GM18873 (cell line): ENCODE measurements at regions not wholly inside any gene's neighbourhood (a gene's known extent, or its start where the extent isn't known, plus 50 kb on each side); places are given as distances from the start of the nearest gene placed in this dataset.
A peak's percentile ranks its signal among the peaks of the same experiment; 100 is the strongest.
"Not testable (repeated sequence)": the region's sequence is repeated elsewhere in the genome, so short reads cannot be mapped to it uniquely, and the experiment has no call there.

Experiments used
- ATAC-seq: cut with Tn5 transposase; IDR thresholded peaks from one replicate; pipeline ENCODE4 v1.9.1; 2021; ENCODE audit warnings: mild to moderate bottlenecking, moderate library complexity, moderate number of reproducible peaks; ENCODE audit not compliant: unreplicated experiment, low FRiP score

DNA sequence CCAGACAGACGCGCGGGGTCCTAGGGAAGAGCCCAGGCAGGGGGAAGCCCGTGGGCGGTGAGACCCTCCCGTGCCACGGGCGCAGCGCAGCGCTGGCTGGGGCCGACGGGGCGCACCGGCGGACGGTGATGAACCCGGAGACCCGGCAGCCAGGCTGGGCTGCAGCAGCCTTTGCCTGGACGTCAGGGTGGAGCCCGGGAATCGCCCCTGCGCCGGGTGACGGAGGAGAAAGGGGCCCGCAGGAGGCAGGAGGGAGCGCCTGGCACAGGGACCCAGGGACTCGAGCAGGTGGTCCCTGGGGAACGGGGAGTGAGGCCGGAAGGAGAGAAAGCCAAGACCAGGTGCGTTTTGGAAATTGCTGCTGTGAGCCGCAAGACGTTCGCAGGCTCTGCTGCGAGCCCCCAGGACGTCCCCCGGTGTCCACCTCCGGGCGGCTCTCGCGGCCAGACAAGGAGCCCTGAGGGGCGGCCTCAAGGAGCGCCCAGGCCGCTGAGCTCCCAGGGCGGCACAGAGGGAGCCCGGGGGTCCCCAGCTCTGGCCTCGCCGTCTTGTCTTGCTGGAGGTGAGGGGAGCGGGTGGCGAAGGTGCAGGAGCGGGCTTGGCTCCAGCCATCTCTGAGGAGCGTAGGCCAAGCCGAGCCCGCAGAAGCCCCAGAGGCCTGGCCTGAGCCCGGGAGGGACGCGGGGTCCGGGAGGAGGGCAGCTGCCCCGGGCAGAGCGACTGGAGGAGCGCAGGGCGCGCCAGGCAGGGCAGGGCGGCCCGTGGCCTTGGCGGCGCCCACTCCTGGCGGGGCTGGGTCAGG lies 191.2 kb upstream of the PDE10A start:
- no peak for ATAC-seq

DNA sequence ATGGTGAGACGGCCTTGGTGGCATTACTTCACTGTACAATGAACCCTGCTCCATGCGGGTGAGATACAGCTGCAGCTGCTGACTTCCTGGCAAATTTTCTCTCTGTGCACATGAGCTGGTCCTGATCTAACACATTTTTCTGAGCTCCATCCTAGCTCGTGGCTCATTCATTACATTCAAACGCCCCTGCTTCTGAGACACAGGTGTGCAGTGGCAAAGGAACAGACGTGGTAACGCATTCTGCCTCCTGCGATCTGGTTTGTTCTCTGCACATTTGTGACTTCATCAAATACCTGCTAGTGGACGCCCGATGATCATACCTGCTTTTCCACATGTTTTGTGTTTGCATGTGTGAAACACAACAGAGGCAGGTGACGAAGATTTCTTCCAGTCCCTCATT lies 189.6 kb upstream of the PDE10A start:
- no peak for ATAC-seq

DNA sequence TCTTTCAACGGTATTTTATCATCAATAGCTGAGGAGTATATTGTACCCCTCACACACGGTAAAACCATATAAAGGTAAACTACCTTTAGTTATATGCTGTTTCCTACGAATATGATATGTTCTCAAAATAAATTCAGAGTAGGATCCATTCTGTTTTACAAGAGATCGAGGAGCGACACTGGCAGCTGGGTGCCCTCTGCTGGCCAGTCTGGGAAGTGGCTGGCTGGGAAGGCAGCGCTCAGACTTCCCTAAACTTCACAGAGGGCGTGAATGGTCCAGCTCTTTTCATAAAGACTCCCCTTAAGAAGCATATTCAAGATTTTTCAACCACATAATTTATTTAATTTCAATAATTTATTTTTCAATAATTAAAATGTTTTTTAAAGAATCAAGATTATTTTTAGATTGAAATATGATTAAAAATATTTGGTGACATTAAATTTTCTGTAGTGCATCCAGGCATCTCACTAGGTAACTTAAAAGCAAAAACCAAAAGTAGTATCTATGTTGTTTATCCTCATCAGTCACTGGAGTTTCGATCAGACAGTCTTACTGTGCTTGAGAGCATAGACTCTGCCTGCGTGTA lies 187.5 kb upstream of the PDE10A start:
- ATAC-seq = peak; percentile 62

DNA sequence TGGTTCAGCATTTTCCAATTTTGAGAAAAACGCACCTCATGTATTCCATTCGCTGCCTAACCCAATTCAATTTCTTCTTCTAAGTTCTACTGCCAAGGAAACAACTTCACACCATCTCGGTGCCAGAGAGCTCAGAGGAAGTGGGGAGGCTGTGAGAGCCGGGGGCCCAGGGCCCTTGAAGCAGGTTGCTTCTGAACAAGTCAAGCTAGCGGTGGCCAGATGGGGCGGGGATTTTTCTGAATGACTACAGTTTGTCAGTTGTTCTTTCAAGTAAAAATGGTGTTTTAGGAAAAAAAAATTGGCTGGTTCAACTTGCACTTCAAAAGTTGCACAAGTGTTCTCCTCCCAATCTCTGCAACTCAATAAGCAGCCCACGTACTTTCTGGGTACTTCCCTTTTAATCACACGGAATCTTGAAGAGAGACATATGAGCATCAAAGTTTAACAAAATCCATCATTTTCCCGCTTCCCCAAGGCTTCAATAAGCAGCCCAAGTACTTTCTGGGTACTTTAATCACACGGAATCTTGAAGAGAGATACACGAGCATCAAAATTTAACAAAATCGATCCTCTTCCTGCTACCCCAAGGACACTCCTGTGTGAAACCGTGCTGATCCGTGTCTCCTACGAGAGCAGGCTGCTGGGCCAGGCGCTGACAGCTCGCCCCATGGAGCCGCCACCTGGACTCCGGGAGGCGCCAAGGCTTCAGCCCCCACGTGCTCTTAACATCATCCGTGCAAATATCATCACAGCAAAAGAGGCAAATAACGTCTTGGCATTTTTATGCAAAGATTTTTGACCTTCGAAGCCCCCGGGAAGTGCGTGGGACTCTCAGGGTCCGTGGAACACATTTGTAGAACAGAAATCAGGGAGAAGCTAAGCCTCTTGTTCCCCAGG lies 186.7 kb upstream of the PDE10A start:
- no peak for ATAC-seq

DNA sequence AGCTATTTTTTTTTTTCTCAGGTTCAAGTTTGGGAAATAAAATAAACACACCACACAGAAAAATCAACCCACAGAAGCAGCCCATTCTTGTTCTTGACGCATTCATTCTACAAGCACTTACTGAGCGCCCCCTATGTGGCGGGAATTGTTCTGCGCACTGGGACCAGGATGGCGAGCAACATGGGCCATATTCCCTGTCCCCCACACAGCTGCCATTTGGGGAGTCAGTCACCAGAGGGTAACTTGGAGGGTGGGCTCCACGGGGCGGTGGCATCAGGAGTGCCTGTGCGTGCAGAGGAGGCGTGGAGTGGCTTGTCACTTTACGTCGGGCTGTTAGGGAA lies 185.0 kb upstream of the PDE10A start:
- ATAC-seq = no peak

DNA sequence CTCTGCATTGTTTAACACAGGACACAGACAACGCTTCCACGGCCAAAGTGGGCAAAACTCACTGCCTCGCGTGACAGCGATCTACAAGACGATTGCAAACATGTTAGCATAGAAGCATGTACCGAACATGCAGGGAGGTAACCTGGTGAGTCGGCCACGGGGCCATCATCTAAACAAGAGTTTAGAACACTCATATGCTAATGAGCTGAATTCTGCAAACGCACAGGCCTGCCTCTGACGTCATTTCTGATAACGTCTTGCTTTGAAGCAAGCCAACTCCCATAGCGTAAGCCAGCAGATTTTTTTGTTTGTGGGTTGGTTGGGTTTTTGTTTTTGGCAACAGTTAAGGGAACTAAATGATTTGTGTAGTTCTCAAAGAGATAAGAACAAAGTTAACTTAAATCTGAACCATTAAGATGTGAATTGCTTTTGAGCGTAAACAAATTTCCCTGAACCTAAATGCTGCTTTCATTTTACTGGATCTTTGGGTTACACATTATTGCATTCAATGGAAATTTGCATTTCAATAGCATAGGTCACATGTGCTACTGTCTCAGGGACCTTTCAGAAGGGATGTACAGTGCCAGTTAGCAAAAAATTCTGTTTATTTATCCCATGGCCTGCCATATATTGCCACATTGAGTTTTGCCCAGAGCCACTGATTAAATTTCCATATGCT lies 184.5 kb upstream of the PDE10A start:
- no peak for ATAC-seq

DNA sequence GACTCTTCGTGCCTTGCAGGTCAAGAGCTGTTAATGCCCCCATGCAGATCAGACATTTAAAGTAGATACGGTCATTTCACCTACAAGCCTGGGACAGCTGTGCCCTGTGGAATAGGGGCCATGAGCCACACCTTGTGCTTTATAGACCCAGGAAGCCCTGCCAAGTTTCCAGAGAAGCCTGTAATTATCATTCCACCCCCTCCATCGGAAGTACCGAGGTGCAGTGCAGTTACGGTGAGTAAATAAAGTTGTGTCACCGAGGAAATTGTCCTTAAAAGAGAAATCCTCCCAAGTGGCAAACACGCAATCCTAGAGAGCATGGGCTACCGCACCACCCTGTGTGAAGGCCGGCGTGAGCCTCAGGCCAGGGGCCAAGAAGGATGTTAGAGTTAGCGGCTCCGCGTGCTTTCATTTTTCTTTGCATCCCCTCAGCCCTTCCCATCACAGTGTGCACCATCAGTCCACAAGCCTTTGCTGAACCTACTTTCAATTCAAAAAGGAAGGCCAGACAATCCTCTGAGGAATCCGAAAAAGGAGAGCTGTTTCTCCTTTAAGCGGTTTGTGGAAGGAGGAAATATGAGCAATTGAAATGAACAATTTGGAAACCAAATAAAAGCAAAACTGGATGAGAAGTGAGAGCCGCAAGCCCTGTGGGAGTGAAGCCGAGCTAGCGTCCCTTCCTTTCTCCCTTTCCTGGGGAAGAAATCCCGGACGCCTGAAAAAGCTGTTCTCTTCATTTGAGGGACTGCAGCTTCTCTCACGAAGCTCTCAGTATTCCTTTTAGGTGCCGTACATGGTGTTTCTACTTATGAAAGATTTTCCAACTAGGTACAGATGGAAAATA lies 183.3 kb upstream of the PDE10A start:
- ATAC-seq = no peak

DNA sequence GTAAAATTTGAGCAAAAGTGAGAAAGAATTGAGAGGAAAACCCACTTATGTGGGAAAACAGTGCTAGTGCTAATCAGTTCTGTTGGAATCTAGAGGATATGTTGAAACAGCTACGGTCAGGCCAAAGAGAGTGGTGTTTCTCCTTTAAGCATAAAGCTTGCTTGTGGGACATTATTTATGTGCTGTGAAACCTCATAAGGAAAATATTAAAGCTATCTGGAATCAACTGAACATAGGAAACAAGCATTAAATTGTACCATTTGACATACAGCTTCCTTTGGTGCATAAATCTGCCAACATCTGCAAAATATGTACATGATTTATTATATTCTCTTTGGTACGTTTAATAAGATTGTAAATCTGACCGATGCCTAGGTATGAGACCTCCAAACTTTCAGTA lies 182.5 kb upstream of the PDE10A start:
- ATAC-seq = no peak

DNA sequence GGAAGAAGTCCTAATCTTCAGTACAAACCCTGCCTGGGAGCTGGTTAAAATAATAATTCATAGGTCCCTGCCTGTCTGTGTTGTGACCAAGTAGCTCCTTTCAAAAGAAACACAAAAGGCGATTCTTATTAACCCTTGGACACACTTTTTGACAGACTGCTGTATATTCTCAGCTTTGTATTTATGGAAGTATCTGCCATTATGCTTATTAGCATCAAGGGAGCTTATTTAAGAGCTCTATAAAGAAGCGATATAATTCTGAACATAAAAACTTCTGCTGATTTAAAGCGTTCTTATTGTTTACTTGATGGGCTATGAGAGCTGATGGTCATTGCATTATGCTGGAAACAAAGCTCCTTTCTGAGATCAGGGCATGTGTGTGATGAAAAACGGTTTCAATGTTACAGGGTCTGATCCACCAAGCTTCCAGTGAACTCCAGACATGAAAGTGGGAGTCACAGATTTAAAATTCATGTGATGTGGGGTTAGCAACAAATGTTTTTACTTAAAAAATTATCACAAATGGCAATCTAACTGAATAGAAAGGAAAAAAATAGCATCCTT lies 181.8 kb upstream of the PDE10A start:
- no peak for ATAC-seq

DNA sequence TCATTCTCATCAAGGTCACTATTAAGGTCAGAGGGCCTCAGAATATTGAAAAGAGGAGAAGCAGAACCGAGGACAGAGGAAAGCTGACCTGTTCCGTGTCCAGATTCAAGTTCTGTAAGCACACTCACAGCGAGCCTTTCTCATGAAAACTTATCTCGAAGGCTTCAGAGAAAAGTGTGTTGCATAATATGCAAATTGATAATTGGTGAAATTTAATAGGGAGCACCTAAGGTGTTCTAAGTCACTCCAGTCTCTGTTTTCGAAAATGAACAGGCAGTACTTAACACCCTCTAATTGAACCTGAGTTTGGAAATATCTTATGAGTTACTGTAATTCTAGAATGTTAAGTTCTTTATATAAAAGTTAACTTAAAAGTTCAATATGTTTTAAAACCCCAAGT lies 181.2 kb upstream of the PDE10A start:
- no peak for ATAC-seq

DNA sequence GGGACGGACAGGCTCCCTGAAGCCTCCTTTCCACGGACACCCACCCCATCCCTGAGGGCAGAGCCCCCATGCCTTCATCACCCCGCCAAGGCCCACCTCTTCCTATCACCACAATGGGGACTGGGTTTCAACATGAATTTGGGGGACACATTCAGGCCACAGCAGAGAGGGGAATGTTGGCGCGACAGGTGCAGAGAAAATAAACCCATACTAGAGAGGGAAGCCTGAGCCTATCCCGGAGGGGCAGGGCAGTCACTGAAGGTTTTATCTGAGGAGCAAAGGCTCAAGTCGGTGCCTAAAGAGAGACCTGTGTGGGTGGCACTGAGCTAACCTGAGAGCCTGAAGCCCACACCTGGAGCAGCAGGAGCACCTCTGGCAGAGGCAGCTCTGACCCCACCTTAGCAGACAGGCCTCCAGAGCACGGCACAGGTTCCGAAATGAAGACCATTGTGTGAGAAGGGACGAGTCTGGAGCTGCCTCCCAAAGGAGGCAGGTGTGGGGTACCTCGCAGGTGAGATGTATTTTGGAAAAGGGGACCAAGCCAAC lies 180.6 kb upstream of the PDE10A start:
- no peak for ATAC-seq

DNA sequence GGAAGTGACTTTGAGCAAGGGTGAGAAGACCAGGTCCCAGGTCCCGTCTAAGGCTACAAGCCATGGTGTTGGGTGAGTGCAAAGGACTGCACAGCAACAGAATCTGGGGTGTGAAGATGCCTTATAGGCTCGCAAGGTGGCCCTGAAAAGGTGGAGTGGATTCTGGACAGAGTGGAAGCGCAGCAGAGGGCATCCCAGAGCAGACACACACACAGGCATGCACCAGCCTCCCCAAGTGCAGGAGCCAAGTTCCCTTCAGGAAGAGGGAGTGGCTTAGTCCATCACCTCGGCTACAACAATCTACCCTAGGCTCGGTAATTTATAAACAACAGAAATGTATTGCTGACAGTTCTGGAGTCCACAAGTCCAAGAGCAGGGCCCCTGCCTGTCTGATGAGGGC lies 180.1 kb upstream of the PDE10A start:
- ATAC-seq = no peak

DNA sequence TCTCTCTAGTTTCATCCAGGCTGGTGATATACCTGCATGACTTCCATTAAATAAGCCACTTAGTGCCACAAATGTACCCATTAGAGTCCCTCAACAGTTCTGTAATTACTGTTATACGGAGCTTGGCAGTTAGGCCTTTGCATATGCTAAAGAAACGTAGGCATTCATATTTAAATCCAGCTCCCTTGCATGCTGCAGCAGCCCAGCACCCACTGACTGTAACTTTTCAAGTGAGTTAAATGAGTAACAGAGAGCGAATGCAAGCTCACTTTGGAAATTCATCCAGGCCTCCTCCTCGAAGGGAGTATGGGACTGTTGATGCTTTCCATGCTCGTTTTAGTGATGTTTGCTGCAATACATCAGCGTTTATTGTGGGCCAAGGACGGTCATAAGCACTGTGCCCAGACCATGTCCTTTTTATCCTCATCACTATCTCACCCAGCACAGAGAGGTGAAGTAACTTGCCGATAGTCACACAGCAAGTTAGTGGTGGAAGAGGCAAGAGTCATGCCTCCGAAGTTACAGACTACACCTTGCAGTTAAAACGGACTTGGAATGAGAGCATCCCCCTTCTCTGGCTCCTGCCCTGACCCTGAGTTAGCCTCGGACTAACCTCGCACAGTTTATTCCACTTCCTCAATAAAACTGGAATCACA lies 179.4 kb upstream of the PDE10A start:
- ATAC-seq = no peak

DNA sequence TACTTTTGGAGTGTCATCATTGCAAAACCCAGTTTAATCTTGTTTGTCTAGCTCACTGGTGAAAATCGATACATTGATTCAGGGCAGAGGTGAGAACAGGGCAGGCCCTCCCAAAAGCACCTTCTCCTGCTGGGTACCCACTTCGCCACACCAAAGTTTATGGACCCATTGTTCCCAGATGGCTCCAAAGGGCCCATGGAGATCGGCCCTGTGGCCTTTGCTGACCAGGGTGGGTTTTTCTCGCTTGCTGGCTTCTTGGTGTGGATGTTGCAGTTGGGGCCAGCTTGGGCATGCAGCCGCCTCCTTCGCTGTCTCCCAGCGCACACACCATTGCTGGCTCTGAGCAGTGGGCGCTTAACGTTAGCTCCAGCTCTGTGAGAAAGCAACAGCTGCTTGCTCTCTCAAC lies 178.1 kb upstream of the PDE10A start:
- no peak for ATAC-seq

DNA sequence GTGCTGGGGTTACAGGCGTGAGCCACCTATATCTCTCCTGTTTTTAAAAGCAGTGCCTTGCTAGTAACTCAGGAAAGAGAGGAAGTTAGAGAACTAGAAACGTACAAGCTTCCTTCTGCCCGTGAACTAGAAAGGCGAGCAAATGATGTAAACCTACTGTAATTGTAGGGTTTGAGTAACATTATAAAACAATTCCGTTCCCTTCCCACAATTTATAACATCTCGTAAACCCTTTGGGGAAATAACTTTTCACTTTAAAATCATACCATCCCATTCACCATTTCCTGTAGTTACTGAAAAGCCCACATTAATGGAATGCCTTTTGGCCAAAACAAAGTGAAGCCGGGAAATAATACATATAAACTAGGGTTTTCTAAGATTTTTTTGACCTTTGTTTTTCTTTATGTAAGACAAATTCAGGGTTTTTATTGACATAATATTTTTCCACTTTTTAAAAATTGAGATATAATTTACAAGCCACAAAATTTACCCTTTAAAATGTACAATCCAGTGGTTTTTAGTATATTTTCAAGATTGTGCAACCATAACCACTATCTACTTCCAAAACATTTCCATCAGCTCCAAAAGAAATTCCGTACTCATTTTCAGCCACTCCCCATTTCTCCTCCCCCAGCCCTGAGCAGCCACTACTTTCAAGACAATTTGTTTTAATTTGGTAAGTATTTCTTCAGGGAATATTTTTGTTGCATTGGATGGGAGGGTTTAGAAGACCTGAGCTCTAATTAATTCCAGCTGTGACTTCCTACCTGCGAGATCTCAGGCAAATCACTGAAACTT lies 175.1 kb upstream of the PDE10A start:
- ATAC-seq = no peak

DNA sequence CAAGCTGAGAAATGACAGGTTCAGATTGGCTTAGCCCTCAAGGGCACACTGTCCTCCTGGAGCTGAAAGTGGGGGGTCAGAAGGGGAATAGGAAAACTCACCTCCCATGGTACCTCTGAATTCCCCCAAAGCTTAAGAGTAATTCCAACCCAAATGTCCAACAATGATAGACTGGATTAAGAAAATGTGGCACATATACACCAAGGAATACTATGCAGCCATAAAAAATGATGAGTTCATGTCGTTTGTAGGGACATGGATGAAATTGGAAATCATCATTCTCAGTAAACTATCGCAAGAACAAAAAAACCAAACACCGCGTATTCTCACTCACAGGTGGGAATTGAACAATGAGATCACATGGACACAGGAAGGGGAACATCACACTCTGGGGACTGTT lies 173.6 kb upstream of the PDE10A start:
- ATAC-seq = not testable (repeated sequence)

DNA sequence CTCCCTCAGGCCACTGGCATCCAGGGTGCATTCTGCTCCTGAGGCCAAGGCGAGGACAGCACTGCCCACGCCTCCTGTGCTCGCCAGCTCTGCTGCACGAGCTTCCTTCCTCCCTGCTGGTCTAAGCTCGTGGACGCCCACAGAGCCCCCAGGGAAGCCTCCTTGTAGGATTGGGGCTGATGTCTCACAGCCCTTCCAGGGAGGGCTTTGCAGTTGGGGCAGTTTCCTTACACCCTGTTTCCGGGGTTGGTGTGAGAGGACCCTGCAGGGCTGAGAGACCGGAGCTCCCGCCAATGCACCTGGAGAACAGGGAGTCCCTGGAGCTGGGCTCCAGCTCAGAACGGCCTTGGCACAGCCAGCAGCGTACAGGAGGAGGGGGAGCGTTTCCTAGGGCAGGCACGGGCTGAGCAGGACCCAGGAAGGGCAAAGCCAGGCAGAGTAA lies 172.4 kb upstream of the PDE10A start:
- ATAC-seq = no peak

DNA sequence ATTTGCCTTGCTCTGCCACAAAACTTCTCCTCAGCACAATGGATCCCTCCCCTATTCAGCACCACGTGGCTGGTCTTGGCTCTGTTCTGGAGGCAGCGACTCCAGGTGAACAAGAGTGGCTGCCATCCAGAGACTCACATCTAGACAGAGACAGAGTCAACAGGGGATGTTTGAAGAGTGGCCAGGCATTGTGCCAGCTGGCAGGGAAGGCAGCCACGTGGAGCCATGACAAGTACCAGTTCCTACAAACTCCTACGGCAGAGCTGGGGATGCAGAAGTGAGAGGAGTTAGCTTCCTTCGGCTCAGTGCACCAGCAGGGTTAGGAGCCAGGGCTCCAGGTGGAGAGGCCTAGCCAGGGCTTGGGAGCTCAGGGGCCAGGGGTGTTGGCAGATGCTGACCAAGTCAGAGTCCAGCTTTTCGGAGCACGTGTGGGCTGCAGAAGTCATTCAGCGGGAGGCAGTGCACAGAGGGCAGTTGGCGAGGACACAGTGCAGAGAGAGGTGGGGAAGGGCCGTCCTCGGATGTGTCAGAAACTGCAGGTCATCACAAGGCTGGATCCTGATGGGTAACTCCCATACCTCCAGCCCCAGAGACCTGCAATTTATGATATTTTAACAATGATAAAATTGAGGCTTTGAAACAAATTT lies 171.7 kb upstream of the PDE10A start:
- ATAC-seq = no peak
